Activated naive CD8-positive, alpha-beta T cell treated with anti-CD3 and anti-CD28 coated beads for 36 hours (primary cell): ENCODE measurements at regions not wholly inside any gene's neighbourhood (a gene's known extent, or its start where the extent isn't known, plus 50 kb on each side); places are given as distances from the start of the nearest gene placed in this dataset.
"Not testable (repeated sequence)": the region's sequence is repeated elsewhere in the genome, so short reads cannot be mapped to it uniquely, and the experiment has no call there.

ENCODE experiments used
- DNase-seq: peaks from one replicate; pipeline ENCODE4 v3.0.0; 2021
- H3K27ac Mint-ChIP-seq: one replicate; pipeline ENCODE4 v1.8.0; 2022; ENCODE audit warnings: mild to moderate bottlenecking, moderate library complexity, mixed read lengths
- H3K27me3 Mint-ChIP-seq: one replicate; pipeline ENCODE4 v1.8.0; 2022; ENCODE audit warnings: mild to moderate bottlenecking, mixed read lengths
- H3K36me3 Mint-ChIP-seq: one replicate; pipeline ENCODE4 v1.8.0; 2021; ENCODE audit warnings: mild to moderate bottlenecking, mixed read lengths
- H3K4me1 Mint-ChIP-seq: one replicate; pipeline ENCODE4 v1.8.0; 2021; ENCODE audit warnings: mixed read lengths
- H3K4me3 Mint-ChIP-seq: one replicate; pipeline ENCODE4 v1.8.0; 2022; ENCODE audit warnings: mild to moderate bottlenecking, moderate library complexity, mixed read lengths
- H3K9me3 Mint-ChIP-seq: one replicate; pipeline ENCODE4 v1.8.0; 2022; ENCODE audit warnings: mixed read lengths

- Mint-ChIP-seq H3K36me3 (no peaks in the 10 kb centered on the region), H3K4me3 (no peak overlapping the region), H3K27me3 (no peaks in the 10 kb centered on the region), H3K27ac (no peak overlapping the region), H3K9me3 (peaks cover 2% of the 10 kb centered on the region), H3K4me1 (no peaks in the 10 kb centered on the region)
- DNase-seq: no peak
Observed at GRCh38 chr7:121689749-121690148, 183.2 kb upstream of the PTPRZ1 start.

GRCh38 chr7:121681700-121682099 is 191.3 kb upstream of the PTPRZ1 start:
- Mint-ChIP-seq H3K4me1 (no peaks in the 10 kb centered on the region), H3K27ac (no peak overlapping the region)

GRCh38 chr7:121676168-121676567 is 196.8 kb upstream of the PTPRZ1 start:
- no peak for DNase-seq
- Mint-ChIP-seq H3K27ac (no peak overlapping the region), H3K36me3 (no peaks in the 10 kb centered on the region), H3K27me3 (no peaks in the 10 kb centered on the region), H3K4me1 (no peaks in the 10 kb centered on the region), H3K4me3 (no peak overlapping the region), H3K9me3 (no peaks in the 10 kb centered on the region)

More at GRCh38 chr7:121681700-121682099, 191.3 kb upstream of the PTPRZ1 start:
- Mint-ChIP-seq H3K4me3 (no peak overlapping the region), H3K27me3 (no peaks in the 10 kb centered on the region), H3K36me3 (no peaks in the 10 kb centered on the region), H3K9me3 (no peaks in the 10 kb centered on the region)
- DNase-seq: no peak

- not testable (repeated sequence) for H3K27ac Mint-ChIP-seq, H3K36me3 Mint-ChIP-seq, H3K4me3 Mint-ChIP-seq, H3K27me3 Mint-ChIP-seq, DNase-seq, H3K4me1 Mint-ChIP-seq, H3K9me3 Mint-ChIP-seq
Observed at GRCh38 chr7:121674455-121674854, 198.5 kb upstream of the PTPRZ1 start.

- DNase-seq: no peak
- H3K27me3 Mint-ChIP-seq: no peaks in the 10 kb centered on the region
- H3K27ac Mint-ChIP-seq: no peak overlapping the region
- no peaks in the 10 kb centered on the region for H3K4me1 Mint-ChIP-seq
- no peaks in the 10 kb centered on the region for H3K9me3 Mint-ChIP-seq
- no peaks in the 10 kb centered on the region for H3K36me3 Mint-ChIP-seq
- H3K4me3 Mint-ChIP-seq: no peak overlapping the region
Observed at GRCh38 chr7:121669144-121669543, 203.8 kb upstream of the PTPRZ1 start.

GRCh38 chr7:121666306-121666705 is 206.7 kb upstream of the PTPRZ1 start:
- H3K9me3 Mint-ChIP-seq: no peaks in the 10 kb centered on the region
- H3K27ac Mint-ChIP-seq: no peak overlapping the region
- no peaks in the 10 kb centered on the region for H3K4me1 Mint-ChIP-seq
- H3K4me3 Mint-ChIP-seq: no peak overlapping the region
- no peaks in the 10 kb centered on the region for H3K36me3 Mint-ChIP-seq
- no peak for DNase-seq
- no peaks in the 10 kb centered on the region for H3K27me3 Mint-ChIP-seq

GRCh38 chr7:121643320-121643719 is 229.6 kb upstream of the PTPRZ1 start:
- DNase-seq: no peak
- Mint-ChIP-seq H3K4me3 (no peak overlapping the region), H3K27me3 (no peaks in the 10 kb centered on the region), H3K4me1 (no peaks in the 10 kb centered on the region), H3K36me3 (no peaks in the 10 kb centered on the region), H3K9me3 (no peaks in the 10 kb centered on the region), H3K27ac (no peak overlapping the region)

GRCh38 chr7:121639705-121640104 is 233.3 kb upstream of the PTPRZ1 start:
- Mint-ChIP-seq H3K4me1 (no peaks in the 10 kb centered on the region), H3K27me3 (no peaks in the 10 kb centered on the region), H3K9me3 (no peaks in the 10 kb centered on the region), H3K27ac (no peak overlapping the region), H3K36me3 (no peaks in the 10 kb centered on the region), H3K4me3 (no peak overlapping the region)
- DNase-seq: no peak

GRCh38 chr7:121638286-121638685 is 234.7 kb upstream of the PTPRZ1 start:
- no peak for DNase-seq
- no peak overlapping the region for H3K4me3 Mint-ChIP-seq
- no peaks in the 10 kb centered on the region for H3K36me3 Mint-ChIP-seq
- H3K27me3 Mint-ChIP-seq: no peaks in the 10 kb centered on the region
- H3K4me1 Mint-ChIP-seq: no peaks in the 10 kb centered on the region
- no peak overlapping the region for H3K27ac Mint-ChIP-seq
- no peaks in the 10 kb centered on the region for H3K9me3 Mint-ChIP-seq

GRCh38 chr7:121634356-121634755 is 238.2 kb upstream of the FAM3C start:
- no peak for DNase-seq
- no peaks in the 10 kb centered on the region for H3K4me1 Mint-ChIP-seq
- H3K36me3 Mint-ChIP-seq: no peaks in the 10 kb centered on the region
- H3K27me3 Mint-ChIP-seq: no peaks in the 10 kb centered on the region
- no peak overlapping the region for H3K27ac Mint-ChIP-seq
- H3K4me3 Mint-ChIP-seq: no peak overlapping the region
- H3K9me3 Mint-ChIP-seq: peaks cover 2% of the 10 kb centered on the region

GRCh38 chr7:121633186-121633585 is 237.1 kb upstream of the FAM3C start:
- Mint-ChIP-seq H3K9me3 (peaks cover 2% of the 10 kb centered on the region), H3K27me3 (no peaks in the 10 kb centered on the region), H3K36me3 (no peaks in the 10 kb centered on the region), H3K4me3 (no peak overlapping the region), H3K27ac (no peak overlapping the region), H3K4me1 (no peaks in the 10 kb centered on the region)
- DNase-seq: no peak

- Mint-ChIP-seq H3K27me3 (no peaks in the 10 kb centered on the region), H3K27ac (no peak overlapping the region), H3K36me3 (no peaks in the 10 kb centered on the region), H3K4me1 (no peaks in the 10 kb centered on the region), H3K4me3 (no peak overlapping the region), H3K9me3 (no peaks in the 10 kb centered on the region)
- DNase-seq: no peak
Observed at GRCh38 chr7:121624958-121625357, 228.8 kb upstream of the FAM3C start.

- H3K36me3 Mint-ChIP-seq: no peaks in the 10 kb centered on the region
- H3K4me1 Mint-ChIP-seq: no peaks in the 10 kb centered on the region
- no peak for DNase-seq
- no peak overlapping the region for H3K4me3 Mint-ChIP-seq
- H3K27me3 Mint-ChIP-seq: no peaks in the 10 kb centered on the region
- no peak overlapping the region for H3K27ac Mint-ChIP-seq
- H3K9me3 Mint-ChIP-seq: no peaks in the 10 kb centered on the region
Observed at GRCh38 chr7:121623130-121623872, 227.2 kb upstream of the FAM3C start.

GRCh38 chr7:121621937-121622336 is 225.8 kb upstream of the FAM3C start:
- H3K9me3 Mint-ChIP-seq: no peaks in the 10 kb centered on the region

GRCh38 chr7:121620953-121621606 is 225.0 kb upstream of the FAM3C start:
- no peak overlapping the region for H3K4me3 Mint-ChIP-seq
- no peak overlapping the region for H3K27ac Mint-ChIP-seq
- H3K27me3 Mint-ChIP-seq: no peaks in the 10 kb centered on the region
- no peak for DNase-seq
- H3K9me3 Mint-ChIP-seq: no peaks in the 10 kb centered on the region
- no peaks in the 10 kb centered on the region for H3K4me1 Mint-ChIP-seq
- no peaks in the 10 kb centered on the region for H3K36me3 Mint-ChIP-seq

More at GRCh38 chr7:121621937-121622336, 225.8 kb upstream of the FAM3C start:
- Mint-ChIP-seq H3K36me3 (no peaks in the 10 kb centered on the region), H3K4me3 (no peak overlapping the region), H3K27me3 (no peaks in the 10 kb centered on the region), H3K27ac (no peak overlapping the region), H3K4me1 (no peaks in the 10 kb centered on the region)
- DNase-seq: no peak

GRCh38 chr7:121620206-121620605 is 224.1 kb upstream of the FAM3C start:
- Mint-ChIP-seq H3K27me3 (no peaks in the 10 kb centered on the region), H3K27ac (no peak overlapping the region), H3K4me1 (no peaks in the 10 kb centered on the region), H3K36me3 (no peaks in the 10 kb centered on the region), H3K9me3 (no peaks in the 10 kb centered on the region), H3K4me3 (no peak overlapping the region)
- no peak for DNase-seq
